ENCODE measurements at regions not wholly inside any gene's neighbourhood (a gene's known extent, or its start where the extent isn't known, plus 50 kb on each side); places are given as distances from the start of the nearest gene placed in this dataset.

GRCh38 chr13:72229067-72229466 lies 362.1 kb upstream of the DACH1 start:
- TF ChIP-seq POLR2A (IDR thresholded peaks at IDR 0.05; ENCODE audit: low read length) (no peak), GATA1 (IDR thresholded peaks at IDR 0.05; ENCODE audit: low read depth, low read length) (no peak)

All from erythroblast (primary cell).